ENCODE measurements at regions not wholly inside any gene's neighbourhood (a gene's known extent, or its start where the extent isn't known, plus 50 kb on each side); places are given as distances from the start of the nearest gene placed in this dataset.

- TF ChIP-seq, protein P1, sequence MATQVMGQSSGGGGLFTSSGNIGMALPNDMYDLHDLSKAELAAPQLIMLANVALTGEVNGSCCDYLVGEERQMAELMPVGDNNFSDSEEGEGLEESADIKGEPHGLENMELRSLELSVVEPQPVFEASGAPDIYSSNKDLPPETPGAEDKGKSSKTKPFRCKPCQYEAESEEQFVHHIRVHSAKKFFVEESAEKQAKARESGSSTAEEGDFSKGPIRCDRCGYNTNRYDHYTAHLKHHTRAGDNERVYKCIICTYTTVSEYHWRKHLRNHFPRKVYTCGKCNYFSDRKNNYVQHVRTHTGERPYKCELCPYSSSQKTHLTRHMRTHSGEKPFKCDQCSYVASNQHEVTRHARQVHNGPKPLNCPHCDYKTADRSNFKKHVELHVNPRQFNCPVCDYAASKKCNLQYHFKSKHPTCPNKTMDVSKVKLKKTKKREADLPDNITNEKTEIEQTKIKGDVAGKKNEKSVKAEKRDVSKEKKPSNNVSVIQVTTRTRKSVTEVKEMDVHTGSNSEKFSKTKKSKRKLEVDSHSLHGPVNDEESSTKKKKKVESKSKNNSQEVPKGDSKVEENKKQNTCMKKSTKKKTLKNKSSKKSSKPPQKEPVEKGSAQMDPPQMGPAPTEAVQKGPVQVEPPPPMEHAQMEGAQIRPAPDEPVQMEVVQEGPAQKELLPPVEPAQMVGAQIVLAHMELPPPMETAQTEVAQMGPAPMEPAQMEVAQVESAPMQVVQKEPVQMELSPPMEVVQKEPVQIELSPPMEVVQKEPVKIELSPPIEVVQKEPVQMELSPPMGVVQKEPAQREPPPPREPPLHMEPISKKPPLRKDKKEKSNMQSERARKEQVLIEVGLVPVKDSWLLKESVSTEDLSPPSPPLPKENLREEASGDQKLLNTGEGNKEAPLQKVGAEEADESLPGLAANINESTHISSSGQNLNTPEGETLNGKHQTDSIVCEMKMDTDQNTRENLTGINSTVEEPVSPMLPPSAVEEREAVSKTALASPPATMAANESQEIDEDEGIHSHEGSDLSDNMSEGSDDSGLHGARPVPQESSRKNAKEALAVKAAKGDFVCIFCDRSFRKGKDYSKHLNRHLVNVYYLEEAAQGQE (IDR thresholded peaks at IDR 0.05): no peak
These were observed 1770.2 kb upstream of the MIR17HG start (continued) for GRCh38 chr13:89577301-89577700.

DNA sequence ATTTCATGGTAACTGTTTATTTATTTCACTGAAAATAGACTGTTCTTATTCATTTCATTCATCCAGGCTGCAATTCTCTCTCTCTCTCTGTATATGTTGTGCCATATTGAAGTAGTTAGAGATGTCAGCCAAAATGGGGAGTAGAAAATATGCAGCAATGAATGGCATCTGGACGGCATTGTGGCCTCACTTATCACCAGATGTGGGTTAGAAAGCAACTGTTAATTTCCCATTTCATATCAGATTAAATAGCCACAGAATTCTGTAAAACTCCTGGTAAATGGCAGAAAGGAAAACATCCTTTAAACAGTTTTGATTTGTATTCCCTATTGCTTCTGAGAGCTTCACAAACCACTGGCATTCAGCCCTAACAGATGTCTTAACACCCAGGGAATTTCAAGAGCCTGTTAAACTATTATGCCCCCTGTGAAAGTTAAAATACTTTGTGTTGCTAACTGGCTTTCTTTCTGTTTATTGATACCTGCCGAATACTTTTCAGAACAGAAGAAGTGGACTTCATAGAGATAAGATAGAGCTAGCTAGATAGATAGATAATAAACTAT lies 1763.3 kb upstream of the MIR17HG start:
- DNase-seq (ENCODE audit: low spot score): no peak
- TF ChIP-seq ATF3 (IDR thresholded peaks at IDR 0.05) (no peak), TAF1 (conservative IDR thresholded peaks at IDR 0.05) (no peak), RXRA (IDR thresholded peaks at IDR 0.05) (no peak), RAD21 (IDR thresholded peaks at IDR 0.05) (no peak), CTCF (IDR thresholded peaks at IDR 0.05; ENCODE audit: low read depth, low read length, missing input control) (no peak), SP1 (IDR thresholded peaks at IDR 0.05) (no peak)
- H3K4me3 ChIP-seq (ENCODE audit: low read depth in 1 of 3, low read length in 3 of 3): no peak overlapping the region
- 58% methylated on average over 2 of the region's 2 CpGs for WGBS
- no peaks in the 10 kb centered on the region for H3K27me3 ChIP-seq (ENCODE audit: control insufficient read depth in 4 of 4, insufficient read depth in 4 of 4, low read length in 3 of 4)
- H3K27ac ChIP-seq (ENCODE audit: low read depth in 1 of 2, low read length in 2 of 2): no peak overlapping the region
- H3K4me1 ChIP-seq (ENCODE audit: control insufficient read depth in 4 of 4, insufficient read depth in 4 of 4, low read length in 3 of 4): no peaks in the 10 kb centered on the region
- H3K36me3 ChIP-seq (ENCODE audit: control insufficient read depth in 4 of 4, insufficient read depth in 3 of 4, low read depth in 1 of 4, low read length in 3 of 4): no peaks in the 10 kb centered on the region
- no peak overlapping the region for H3K9ac ChIP-seq (ENCODE audit: low read depth in 1 of 2, low read length in 2 of 2)
- H3K9me3 ChIP-seq (ENCODE audit: control insufficient read depth in 4 of 4, low read length in 3 of 4): no peaks in the 10 kb centered on the region

- H3K9ac ChIP-seq (ENCODE audit: low read depth in 1 of 2, low read length in 2 of 2): no peak overlapping the region
- 89% methylated on average over 3 of the region's 3 CpGs for WGBS
- no peak for TF ChIP-seq ATF3 (IDR thresholded peaks at IDR 0.05)
These were observed 1744.8 kb upstream of the MIR17HG start for GRCh38 chr13:89602655-89603054.

DNA sequence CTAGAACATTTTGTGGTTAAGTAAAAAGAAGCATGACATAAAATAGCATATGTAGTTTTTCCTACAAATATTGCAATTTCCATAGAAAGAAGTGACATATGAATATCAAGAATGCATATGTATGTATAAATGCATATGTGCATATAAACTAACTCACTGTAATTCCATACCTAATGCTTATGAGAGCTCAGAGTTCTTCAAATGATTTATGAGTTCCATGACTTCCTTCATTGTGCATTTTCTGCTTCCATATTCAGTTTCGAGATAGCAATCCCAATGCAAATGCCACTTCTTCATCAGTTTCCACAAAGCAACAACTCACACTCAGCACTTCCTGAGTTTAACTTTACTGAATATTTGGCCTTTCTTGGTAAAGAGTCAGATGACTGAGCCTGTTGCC lies 1744.3 kb upstream of the MIR17HG start:
- no peak overlapping the region for H3K9ac ChIP-seq (ENCODE audit: low read depth in 1 of 2, low read length in 2 of 2)
- DNase-seq (ENCODE audit: low spot score): no peak
- WGBS: 89% methylated on average over 1 of the region's 1 CpG
- TF ChIP-seq RAD21 (IDR thresholded peaks at IDR 0.05) (no peak), ATF3 (IDR thresholded peaks at IDR 0.05) (no peak), HNF4A (conservative IDR thresholded peaks at IDR 0.05) (no peak), FOXA1 (IDR thresholded peaks at IDR 0.05) (no peak)
- TF ChIP-seq, protein P2, sequence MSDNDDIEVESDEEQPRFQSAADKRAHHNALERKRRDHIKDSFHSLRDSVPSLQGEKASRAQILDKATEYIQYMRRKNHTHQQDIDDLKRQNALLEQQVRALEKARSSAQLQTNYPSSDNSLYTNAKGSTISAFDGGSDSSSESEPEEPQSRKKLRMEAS (IDR thresholded peaks at IDR 0.05): no peak
- TF ChIP-seq, protein P3, sequence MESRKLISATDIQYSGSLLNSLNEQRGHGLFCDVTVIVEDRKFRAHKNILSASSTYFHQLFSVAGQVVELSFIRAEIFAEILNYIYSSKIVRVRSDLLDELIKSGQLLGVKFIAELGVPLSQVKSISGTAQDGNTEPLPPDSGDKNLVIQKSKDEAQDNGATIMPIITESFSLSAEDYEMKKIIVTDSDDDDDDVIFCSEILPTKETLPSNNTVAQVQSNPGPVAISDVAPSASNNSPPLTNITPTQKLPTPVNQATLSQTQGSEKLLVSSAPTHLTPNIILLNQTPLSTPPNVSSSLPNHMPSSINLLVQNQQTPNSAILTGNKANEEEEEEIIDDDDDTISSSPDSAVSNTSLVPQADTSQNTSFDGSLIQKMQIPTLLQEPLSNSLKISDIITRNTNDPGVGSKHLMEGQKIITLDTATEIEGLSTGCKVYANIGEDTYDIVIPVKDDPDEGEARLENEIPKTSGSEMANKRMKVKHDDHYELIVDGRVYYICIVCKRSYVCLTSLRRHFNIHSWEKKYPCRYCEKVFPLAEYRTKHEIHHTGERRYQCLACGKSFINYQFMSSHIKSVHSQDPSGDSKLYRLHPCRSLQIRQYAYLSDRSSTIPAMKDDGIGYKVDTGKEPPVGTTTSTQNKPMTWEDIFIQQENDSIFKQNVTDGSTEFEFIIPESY (IDR thresholded peaks at IDR 0.05): no peak
- TF ChIP-seq, protein P1 (IDR thresholded peaks at IDR 0.05): no peak

More at GRCh38 chr13:89602655-89603054, 1744.8 kb upstream of the MIR17HG start:
- Histone ChIP-seq H3K9me3 (ENCODE audit: control insufficient read depth in 4 of 4, low read length in 3 of 4) (peaks cover 0 to 7% (median 6%) of the 10 kb centered on the region in 4 donors), H3K36me3 (ENCODE audit: control insufficient read depth in 4 of 4, insufficient read depth in 3 of 4, low read depth in 1 of 4, low read length in 3 of 4) (no peaks in the 10 kb centered on the region), H3K27me3 (ENCODE audit: control insufficient read depth in 4 of 4, insufficient read depth in 4 of 4, low read length in 3 of 4) (no peaks in the 10 kb centered on the region), H3K4me3 (ENCODE audit: low read depth in 1 of 3, low read length in 3 of 3) (no peak overlapping the region), H3K27ac (ENCODE audit: low read depth in 1 of 2, low read length in 2 of 2) (no peak overlapping the region), H3K4me1 (ENCODE audit: control insufficient read depth in 4 of 4, insufficient read depth in 4 of 4, low read length in 3 of 4) (no peaks in the 10 kb centered on the region)
- DNase-seq (ENCODE audit: low spot score): no peak

More for the DNA sequence above, 1744.3 kb upstream of the MIR17HG start:
- H3K9me3 ChIP-seq (ENCODE audit: control insufficient read depth in 4 of 4, low read length in 3 of 4): peaks cover 0 to 7% (median 6%) of the 10 kb centered on the region in 4 donors
- H3K27ac ChIP-seq (ENCODE audit: low read depth in 1 of 2, low read length in 2 of 2): no peak overlapping the region
- no peaks in the 10 kb centered on the region for H3K27me3 ChIP-seq (ENCODE audit: control insufficient read depth in 4 of 4, insufficient read depth in 4 of 4, low read length in 3 of 4)
- H3K4me1 ChIP-seq (ENCODE audit: control insufficient read depth in 4 of 4, insufficient read depth in 4 of 4, low read length in 3 of 4): no peaks in the 10 kb centered on the region
- no peak overlapping the region for H3K4me3 ChIP-seq (ENCODE audit: low read depth in 1 of 3, low read length in 3 of 3)
- H3K36me3 ChIP-seq (ENCODE audit: control insufficient read depth in 4 of 4, insufficient read depth in 3 of 4, low read depth in 1 of 4, low read length in 3 of 4): no peaks in the 10 kb centered on the region

Measured in liver (tissue), 8 donors.